HepG2 (cell line): ENCODE measurements at regions not wholly inside any gene's neighbourhood (a gene's known extent, or its start where the extent isn't known, plus 50 kb on each side); places are given as distances from the start of the nearest gene placed in this dataset.

Source experiments
- ATAC-seq: fragments of 200-7000 bp; cut with Tn5 transposase; 3 replicates; pipeline ENCODE4 v1.9.1; 2020; ENCODE audit warnings: mild to moderate bottlenecking, moderate library complexity
- BruUV-seq: library from RNA; stranded (reverse); fragments of 400-500 nt; replicated peaks from 2 replicates; lab custom pipeline; 2021; lab: Mats Ljungman, UMichigan
- CTCF ChIA-PET: fragments of 300-600 bp; formaldehyde crosslinking; extraction: SDS; loops from one replicate; lab custom pipeline; 2021; ENCODE audit warnings: low total read pairs, inconsistent platforms, low intra/inter-chr PET ratio; lab: Yijun Ruan, JAX
- POLR2A ChIA-PET: fragments of 350-600 bp; sonication (Branson Sonifier 250); formaldehyde crosslinking; loops from one replicate; lab custom pipeline; 2020; ENCODE audit warnings: antibody characterized with exemption, inconsistent platforms; lab: Yijun Ruan, JAX
- DNase-seq: peaks from one replicate; pipeline ENCODE4 v3.0.0-alpha.2; 2015; ENCODE audit warnings: low spot score
- FAIRE-seq: peaks from 3 replicates; lab custom pipeline; 2011; peaks lifted over from hg19 to GRCh38; lab: Jason Lieb, UNC
- H2AFZ ChIP-seq: one replicate; pipeline ENCODE4 v1.6.1; 2011; ENCODE audit warnings: low read length, inconsistent platforms
- H3K27ac ChIP-seq: fragments of 300-600 bp; 3 replicates; pipeline ENCODE4 v1.8.0; 2011; ENCODE audit warnings: mixed run types, mild to moderate bottlenecking, mixed read lengths, low read length, inconsistent platforms; ENCODE audit not compliant: insufficient read depth; ENCODE audit errors: extremely low read length
- H3K27me3 ChIP-seq, 2 experiments: fragments of 200-600 bp in 1 of 2; 2 replicates in 1 of 2; 3 replicates in 1 of 2; pipeline versions ENCODE4 v1.6.0 to v1.8.0; 2011; ENCODE audit warnings: low read length in 2 of 2, mild to moderate bottlenecking in 2 of 2, moderate library complexity in 2 of 2, inconsistent platforms in 1 of 2; ENCODE audit not compliant: insufficient read depth in 2 of 2, control insufficient read depth in 1 of 2
- H3K36me3 ChIP-seq, 2 experiments: fragments of 200-600 bp in 1 of 2; replicated peaks in 1 of 2; 2 replicates in 1 of 2; 3 replicates in 1 of 2; pipeline versions ENCODE4 v1.5.1 to v1.8.0; 2011; ENCODE audit warnings: low read length in 2 of 2, inconsistent platforms in 1 of 2; ENCODE audit not compliant: insufficient read depth in 2 of 2, control insufficient read depth in 1 of 2
- H3K4me1 ChIP-seq: 2 replicates; pipeline ENCODE4 v1.5.1; 2012; ENCODE audit warnings: low read length, inconsistent platforms; ENCODE audit not compliant: insufficient read depth
- H3K4me2 ChIP-seq: 2 replicates; pipeline ENCODE4 v1.6.0; 2011; ENCODE audit warnings: low read depth, low read length, inconsistent platforms
- H3K4me3 ChIP-seq, 3 experiments: fragments of 200-600 bp in 1 of 3; sonication (generic), shearing (Covaris generic) in 1 of 3; replicated peaks in 1 of 3; 2 replicates each; pipeline ENCODE4 v1.5.1; 2011 to 2016; ENCODE audit warnings: low read length in 3 of 3, inconsistent platforms in 2 of 3, low read depth in 2 of 3, mild to moderate bottlenecking in 2 of 3, control low read depth in 1 of 3, mixed read lengths in 1 of 3; ENCODE audit not compliant: insufficient read depth in 1 of 3
- H3K79me2 ChIP-seq: one replicate; pipeline ENCODE4 v1.6.1; 2011; ENCODE audit warnings: low read length, inconsistent platforms; ENCODE audit not compliant: insufficient read depth
- H3K9ac ChIP-seq: 2 replicates; pipeline ENCODE4 v1.6.0; 2011; ENCODE audit warnings: mild to moderate bottlenecking, low read depth, low read length, inconsistent platforms; ENCODE audit not compliant: insufficient read depth
- H3K9me3 ChIP-seq: 2 replicates; pipeline ENCODE4 v1.5.1; 2012; ENCODE audit warnings: mild to moderate bottlenecking, low read length
- H4K20me1 ChIP-seq: 2 replicates; pipeline ENCODE4 v1.6.0; 2011; ENCODE audit warnings: inconsistent platforms, mild to moderate bottlenecking, low read length, moderate library complexity; ENCODE audit not compliant: insufficient read depth
- BRD4 ChIP-seq: sonication (generic); formaldehyde crosslinking; IDR thresholded peaks from 2 replicates; pipeline ENCODE4 v1.4.0; 2020; ENCODE audit warnings: missing genetic modification reagents
- DNMT1 ChIP-seq: sonication (generic); formaldehyde crosslinking; IDR thresholded peaks from 2 replicates; pipeline ENCODE4 v1.5.1; 2020; ENCODE audit warnings: mild to moderate bottlenecking, missing genetic modification reagents
- GRHL1 ChIP-seq: sonication (generic); formaldehyde crosslinking; conservative IDR thresholded peaks from 2 replicates; pipeline ENCODE4 v1.8.0; 2022; ENCODE audit warnings: missing genetic modification reagents
- HCFC1 ChIP-seq: fragments of 150-350 bp; IDR thresholded peaks from 2 replicates; pipeline ENCODE4 v1.6.1; 2014; ENCODE audit warnings: low read depth, low read length
- HNF4A ChIP-seq: sonication (generic); formaldehyde crosslinking; IDR thresholded peaks from 2 replicates; pipeline ENCODE4 v1.4.0; 2020; ENCODE audit warnings: missing genetic modification reagents
- HOXA3 ChIP-seq: sonication (generic); formaldehyde crosslinking; IDR thresholded peaks from 2 replicates; pipeline ENCODE4 v1.5.0; 2020; ENCODE audit warnings: missing genetic modification reagents
- IRF2 ChIP-seq: IDR thresholded peaks from 2 replicates; pipeline ENCODE4 v1.6.1; 2018; ENCODE audit warnings: missing genetic modification reagents, missing compliant biosample characterization
- ISX ChIP-seq: sonication (generic); formaldehyde crosslinking; conservative IDR thresholded peaks from 2 replicates; pipeline ENCODE4 v1.5.0; 2020; ENCODE audit warnings: missing genetic modification reagents
- MAF1 ChIP-seq: sonication (generic); formaldehyde crosslinking; IDR thresholded peaks from 2 replicates; pipeline ENCODE4 v1.5.0; 2020; ENCODE audit warnings: missing genetic modification reagents, borderline replicate concordance
- POLR2AphosphoS2 ChIP-seq: IDR thresholded peaks from 2 replicates; pipeline ENCODE4 v1.6.1; 2011; ENCODE audit warnings: low read depth, low read length, improper control_type of control experiment
- SALL1 ChIP-seq: sonication (generic); formaldehyde crosslinking; IDR thresholded peaks from 2 replicates; pipeline ENCODE4 v1.8.0; 2022; ENCODE audit warnings: mild to moderate bottlenecking, missing genetic modification reagents
- TEF ChIP-seq: sonication (generic); formaldehyde crosslinking; IDR thresholded peaks from 2 replicates; pipeline ENCODE4 v1.5.0; 2020; ENCODE audit warnings: missing genetic modification reagents
- U2AF1 ChIP-seq: fragments of 200-400 bp; formaldehyde crosslinking; optimal IDR thresholded peaks from 2 replicates; pipeline ENCODE3; 2017; ENCODE audit warnings: mild to moderate bottlenecking, low read depth, low read length
- ZNF687 ChIP-seq: sonication (generic); formaldehyde crosslinking; IDR thresholded peaks from 2 replicates; pipeline ENCODE4 v1.5.1; 2020; ENCODE audit warnings: mild to moderate bottlenecking, missing genetic modification reagents, moderate library complexity
- ZNF883 ChIP-seq: sonication (generic); formaldehyde crosslinking; IDR thresholded peaks from 2 replicates; pipeline ENCODE4 v1.5.1; 2020; ENCODE audit warnings: mild to moderate bottlenecking, missing genetic modification reagents; ENCODE audit errors: not compliant biosample characterization
- WGBS: methylation state at CpG from one replicate; pipeline ENCODE4 v1.1.6; 2017; ENCODE audit warnings: low lambda C conversion rate; 5-methylcytosine and 5-hydroxymethylcytosine counted together
- in situ Hi-C: cut with HindIII; loops from 2 replicates; pipeline ENCODE4 v1.10.0; 2017; ENCODE audit warnings: low pct_unique_long_range_greater_than_20kb; ENCODE audit not compliant: extremely low pct_ligation_motif_present
- intact Hi-C: fragments of 100-400 bp; cut with micrococcal nuclease; formaldehyde crosslinking; loops from one replicate; pipeline ENCODE4 v1.10.0; 2022; ENCODE audit not compliant: unreplicated experiment
- TF ChIP-seq, protein P1 (sequence below): sonication (generic); formaldehyde crosslinking; IDR thresholded peaks from 2 replicates; pipeline ENCODE4 v1.5.0; 2020; ENCODE audit warnings: mild to moderate bottlenecking, missing genetic modification reagents, borderline replicate concordance

DNA sequence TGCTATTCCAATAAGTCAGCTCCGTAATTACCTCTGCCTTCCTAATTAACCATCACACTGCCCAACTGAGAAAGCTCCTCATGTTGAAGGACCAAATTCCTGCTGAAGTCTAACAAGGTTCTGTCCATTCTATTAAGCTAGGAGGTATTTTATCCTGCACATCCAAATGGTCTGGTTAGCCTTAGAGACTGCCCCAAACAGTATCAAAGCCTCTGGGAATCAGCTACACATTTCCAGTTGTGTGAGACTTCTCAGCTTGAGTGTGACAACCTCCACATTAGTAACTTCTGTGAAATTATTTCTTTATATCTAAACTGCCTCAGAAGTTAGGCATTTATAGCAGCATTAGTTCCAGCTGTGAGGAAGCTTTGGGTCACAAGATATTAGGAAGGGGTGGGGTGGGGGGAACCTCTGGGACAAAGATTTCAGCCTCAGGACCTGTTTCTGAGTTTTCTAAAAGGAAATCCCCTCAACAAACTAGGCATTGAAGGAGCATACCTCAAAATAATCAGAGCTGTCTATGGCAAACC lies 150.5 kb upstream of the DUSP10 start (continued):
- TF ChIP-seq GRHL1 (no peak), IRF2 (CRISPR knock-in tag) (no peak), U2AF1 (no peak), HNF4A (CRISPR knock-in tag) (no peak), ZNF687 (CRISPR knock-in tag) (no peak), ISX (no peak), BRD4 (no peak)
- TF ChIP-seq, all 625 proteins: peak for 0

- CTCF ChIA-PET, result no interaction called here
- H3K79me2 ChIP-seq, result no peaks in the 10 kb centered on the region
- in situ Hi-C loops, result no loop called here
- TF ChIP-seq MAF1 (CRISPR knock-in tag) (no peak), ZNF883 (no peak), TEF (CRISPR knock-in tag) (no peak), DNMT1 (no peak), HCFC1 (no peak), POLR2AphosphoS2 (no peak), SALL1 (CRISPR knock-in tag) (no peak), HOXA3 (CRISPR knock-in tag) (no peak)
- TF ChIP-seq, protein P1, sequence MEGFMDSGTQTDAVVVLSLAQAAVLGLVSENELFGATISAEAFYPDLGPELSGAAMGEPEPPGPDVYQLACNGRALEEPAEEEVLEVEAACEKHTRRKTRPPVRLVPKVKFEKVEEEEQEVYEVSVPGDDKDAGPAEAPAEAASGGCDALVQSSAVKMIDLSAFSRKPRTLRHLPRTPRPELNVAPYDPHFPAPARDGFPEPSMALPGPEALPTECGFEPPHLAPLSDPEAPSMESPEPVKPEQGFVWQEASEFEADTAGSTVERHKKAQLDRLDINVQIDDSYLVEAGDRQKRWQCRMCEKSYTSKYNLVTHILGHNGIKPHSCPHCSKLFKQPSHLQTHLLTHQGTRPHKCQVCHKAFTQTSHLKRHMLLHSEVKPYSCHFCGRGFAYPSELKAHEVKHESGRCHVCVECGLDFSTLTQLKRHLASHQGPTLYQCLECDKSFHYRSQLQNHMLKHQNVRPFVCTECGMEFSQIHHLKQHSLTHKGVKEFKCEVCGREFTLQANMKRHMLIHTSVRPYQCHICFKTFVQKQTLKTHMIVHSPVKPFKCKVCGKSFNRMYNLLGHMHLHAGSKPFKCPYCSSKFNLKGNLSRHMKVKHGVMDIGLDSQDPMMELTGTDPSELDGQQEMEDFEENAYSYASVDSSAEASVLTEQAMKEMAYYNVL, result no peak
These were observed 149.8 kb upstream of the DUSP10 start for GRCh38 chr1:221891708-221892107.

More at GRCh38 chr1:221891708-221892107, 149.8 kb upstream of the DUSP10 start:
- H3K27me3 ChIP-seq, result no peaks in the 10 kb centered on the region
- H3K36me3 ChIP-seq, result no peaks in the 10 kb centered on the region
- no peaks in the 10 kb centered on the region for H4K20me1 ChIP-seq
- DNase-seq (no peak), ATAC-seq (no peak), FAIRE-seq (no peak)
- H3K4me2 ChIP-seq, result no peak overlapping the region
- whole genome bisulfite sequencing, result 0% methylated on average over 1 of the region's 1 CpG
- H3K9ac ChIP-seq, result no peak overlapping the region
- H2AFZ ChIP-seq, result no peak overlapping the region
- H3K4me3 ChIP-seq, result no peak overlapping the region
- no TSS peak for BruUV-seq
- no peaks in the 10 kb centered on the region for H3K4me1 ChIP-seq
- no peaks in the 10 kb centered on the region for H3K9me3 ChIP-seq
- no peak overlapping the region for H3K27ac ChIP-seq
- intact Hi-C loops, result no loop called here
- POLR2A ChIA-PET, result no interaction called here
